ENCODE measurements at regions not wholly inside any gene's neighbourhood (a gene's known extent, or its start where the extent isn't known, plus 50 kb on each side); places are given as distances from the start of the nearest gene placed in this dataset.

DNA sequence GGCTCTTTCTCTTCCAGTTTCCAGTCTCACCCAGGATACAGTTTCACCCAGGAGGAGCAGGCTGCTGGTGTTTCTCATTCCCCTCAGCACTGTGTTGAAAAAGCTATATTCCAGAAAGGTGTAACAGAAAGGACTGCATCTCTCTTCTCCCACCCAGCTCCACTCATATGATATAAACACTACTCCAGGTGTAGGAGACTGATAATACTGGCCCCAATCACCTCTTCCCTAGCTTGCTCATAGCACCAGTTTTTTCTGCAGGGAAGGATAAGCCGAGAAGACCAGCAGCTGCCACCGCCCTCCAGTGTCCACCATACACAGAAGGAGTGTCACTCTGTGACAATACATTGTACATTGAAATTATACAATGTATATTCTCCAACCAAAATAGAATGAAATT lies 105.5 kb upstream of the STK26 start:
- Histone ChIP-seq H3K9ac (ENCODE audit: low read depth, low read length) (no peak overlapping the region), H3K36me3 (ENCODE audit: insufficient read depth, low read length) (no peaks in the 10 kb centered on the region), H3K27me3 (ENCODE audit: control insufficient read depth, insufficient read depth, low read length) (peaks cover 24% of the 10 kb centered on the region), H3K4me3 (ENCODE audit: low read length) (no peak overlapping the region), H3K4me2 (ENCODE audit: low read length) (no peak overlapping the region), H3K9me3 (replicated peaks; ENCODE audit: low read length) (no peaks in the 10 kb centered on the region), H3K4me1 (ENCODE audit: control insufficient read depth, insufficient read depth, low read length) (no peaks in the 10 kb centered on the region)

DNA sequence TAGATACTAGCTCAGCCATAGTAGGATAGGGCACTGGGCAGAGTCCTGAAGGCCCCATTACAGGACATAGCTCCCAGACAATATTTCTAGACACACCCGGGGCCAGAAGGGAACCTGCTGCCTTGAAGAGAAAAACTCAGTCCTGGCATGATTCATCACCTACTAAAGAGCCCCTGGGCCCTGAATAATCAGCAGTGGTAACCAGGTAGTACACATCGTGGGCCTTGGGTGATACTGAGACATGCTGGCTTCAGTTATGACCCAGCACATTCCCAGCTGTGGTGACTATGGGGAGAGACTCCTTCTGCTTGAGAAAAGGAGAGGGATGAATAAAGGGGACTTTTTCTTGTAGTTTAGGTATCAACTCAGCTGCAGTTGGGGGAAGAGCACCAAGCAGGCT lies 104.3 kb upstream of the STK26 start:
- Histone ChIP-seq H3K4me3 (ENCODE audit: low read length) (no peak overlapping the region), H3K4me1 (ENCODE audit: control insufficient read depth, insufficient read depth, low read length) (no peaks in the 10 kb centered on the region), H3K36me3 (ENCODE audit: insufficient read depth, low read length) (no peaks in the 10 kb centered on the region), H3K4me2 (ENCODE audit: low read length) (no peak overlapping the region), H3K9me3 (replicated peaks; ENCODE audit: low read length) (no peaks in the 10 kb centered on the region), H3K27me3 (ENCODE audit: control insufficient read depth, insufficient read depth, low read length) (peaks cover 27% of the 10 kb centered on the region), H3K9ac (ENCODE audit: low read depth, low read length) (no peak overlapping the region)

DNA sequence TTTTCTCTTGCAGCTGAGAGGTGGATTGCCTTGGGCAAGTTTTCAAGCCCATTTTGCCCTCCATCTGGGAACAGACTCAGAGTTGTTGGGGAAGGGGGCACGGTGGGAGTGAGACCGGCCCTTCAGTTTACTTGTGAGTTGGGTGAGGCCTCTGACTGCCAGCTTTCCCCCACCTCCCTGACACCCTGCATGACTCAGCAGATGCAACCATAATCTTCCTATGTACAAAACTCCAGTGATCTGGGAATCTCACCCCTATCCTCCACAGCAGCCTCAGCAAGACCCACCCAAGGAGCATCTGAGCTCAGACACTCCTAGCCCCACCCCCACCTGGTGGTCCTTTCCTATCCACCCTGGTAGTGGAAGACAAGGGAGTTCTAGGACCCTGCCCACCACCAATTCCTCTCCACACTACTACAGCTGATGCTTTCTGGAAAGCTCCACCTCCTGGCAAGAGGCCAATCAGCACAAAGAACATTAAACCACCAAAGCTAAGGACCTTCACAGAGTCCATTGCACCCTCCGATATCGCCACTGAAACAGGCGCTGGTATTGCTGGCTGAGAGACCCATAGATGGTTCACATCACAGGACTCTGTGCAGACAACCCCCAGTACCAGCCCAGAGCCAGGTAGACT lies 99.4 kb upstream of the STK26 start:
- no peaks in the 10 kb centered on the region for H3K4me1 ChIP-seq (ENCODE audit: control insufficient read depth, insufficient read depth, low read length)
- no peak overlapping the region for H3K4me2 ChIP-seq (ENCODE audit: low read length)
- H3K9ac ChIP-seq (ENCODE audit: low read depth, low read length), result no peak overlapping the region
- H3K27me3 ChIP-seq (ENCODE audit: control insufficient read depth, insufficient read depth, low read length), result peaks cover 30% of the 10 kb centered on the region
- H3K4me3 ChIP-seq (ENCODE audit: low read length), result no peak overlapping the region
- H3K9me3 ChIP-seq (replicated peaks; ENCODE audit: low read length), result no peaks in the 10 kb centered on the region
- no peaks in the 10 kb centered on the region for H3K36me3 ChIP-seq (ENCODE audit: insufficient read depth, low read length)

DNA sequence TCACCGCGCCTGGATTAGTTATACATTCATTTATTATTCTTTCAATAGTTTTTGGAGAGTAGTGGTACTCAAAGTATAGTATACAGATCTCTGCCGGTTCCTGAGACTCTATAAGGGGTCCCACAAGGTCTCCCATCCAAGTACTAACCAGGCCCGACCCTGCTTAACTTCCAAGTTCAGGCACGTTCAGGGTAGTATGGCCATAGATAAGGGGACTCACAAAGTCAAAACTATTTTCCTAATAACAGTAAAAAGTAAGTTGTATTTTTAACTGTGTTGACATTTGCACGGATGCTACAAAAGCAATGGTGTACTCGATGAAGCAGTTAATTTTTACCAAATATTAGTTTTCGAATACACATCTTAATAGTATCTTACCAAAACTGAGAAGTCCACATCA lies 84.4 kb upstream of the STK26 start:
- no peaks in the 10 kb centered on the region for H3K9me3 ChIP-seq (replicated peaks; ENCODE audit: low read length)
- H3K36me3 ChIP-seq (ENCODE audit: insufficient read depth, low read length), result no peaks in the 10 kb centered on the region
- H3K4me2 ChIP-seq (ENCODE audit: low read length), result no peak overlapping the region
- H3K27me3 ChIP-seq (ENCODE audit: control insufficient read depth, insufficient read depth, low read length), result peaks cover 21% of the 10 kb centered on the region
- no peak overlapping the region for H3K9ac ChIP-seq (ENCODE audit: low read depth, low read length)
- H3K4me1 ChIP-seq (ENCODE audit: control insufficient read depth, insufficient read depth, low read length), result no peaks in the 10 kb centered on the region
- no peak overlapping the region for H3K4me3 ChIP-seq (ENCODE audit: low read length)

DNA sequence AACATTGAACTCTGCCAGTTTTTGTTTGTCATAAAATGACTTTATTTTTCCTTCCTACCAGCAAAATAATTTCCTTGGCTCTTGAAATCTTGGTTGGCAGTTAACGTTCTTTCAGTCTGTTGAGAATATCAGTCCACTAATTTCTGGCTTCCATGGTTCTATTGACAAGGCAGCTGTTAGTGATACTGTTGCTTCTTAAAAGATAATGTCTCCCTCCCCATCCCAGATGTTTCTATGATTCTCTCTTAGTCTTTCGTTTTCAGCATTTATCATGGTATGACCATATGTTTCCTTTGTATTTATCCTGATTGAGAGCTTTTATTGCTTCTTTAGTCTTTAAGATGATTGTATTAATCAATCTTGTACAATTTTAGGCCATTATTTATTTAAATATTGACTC lies 81.1 kb upstream of the STK26 start:
- no peaks in the 10 kb centered on the region for H3K9me3 ChIP-seq (replicated peaks; ENCODE audit: low read length)
- peaks cover 31% of the 10 kb centered on the region for H3K27me3 ChIP-seq (ENCODE audit: control insufficient read depth, insufficient read depth, low read length)
- no peak overlapping the region for H3K9ac ChIP-seq (ENCODE audit: low read depth, low read length)
- no peak overlapping the region for H3K4me2 ChIP-seq (ENCODE audit: low read length)
- H3K36me3 ChIP-seq (ENCODE audit: insufficient read depth, low read length), result no peaks in the 10 kb centered on the region
- no peak overlapping the region for H3K4me3 ChIP-seq (ENCODE audit: low read length)
- no peaks in the 10 kb centered on the region for H3K4me1 ChIP-seq (ENCODE audit: control insufficient read depth, insufficient read depth, low read length)

DNA sequence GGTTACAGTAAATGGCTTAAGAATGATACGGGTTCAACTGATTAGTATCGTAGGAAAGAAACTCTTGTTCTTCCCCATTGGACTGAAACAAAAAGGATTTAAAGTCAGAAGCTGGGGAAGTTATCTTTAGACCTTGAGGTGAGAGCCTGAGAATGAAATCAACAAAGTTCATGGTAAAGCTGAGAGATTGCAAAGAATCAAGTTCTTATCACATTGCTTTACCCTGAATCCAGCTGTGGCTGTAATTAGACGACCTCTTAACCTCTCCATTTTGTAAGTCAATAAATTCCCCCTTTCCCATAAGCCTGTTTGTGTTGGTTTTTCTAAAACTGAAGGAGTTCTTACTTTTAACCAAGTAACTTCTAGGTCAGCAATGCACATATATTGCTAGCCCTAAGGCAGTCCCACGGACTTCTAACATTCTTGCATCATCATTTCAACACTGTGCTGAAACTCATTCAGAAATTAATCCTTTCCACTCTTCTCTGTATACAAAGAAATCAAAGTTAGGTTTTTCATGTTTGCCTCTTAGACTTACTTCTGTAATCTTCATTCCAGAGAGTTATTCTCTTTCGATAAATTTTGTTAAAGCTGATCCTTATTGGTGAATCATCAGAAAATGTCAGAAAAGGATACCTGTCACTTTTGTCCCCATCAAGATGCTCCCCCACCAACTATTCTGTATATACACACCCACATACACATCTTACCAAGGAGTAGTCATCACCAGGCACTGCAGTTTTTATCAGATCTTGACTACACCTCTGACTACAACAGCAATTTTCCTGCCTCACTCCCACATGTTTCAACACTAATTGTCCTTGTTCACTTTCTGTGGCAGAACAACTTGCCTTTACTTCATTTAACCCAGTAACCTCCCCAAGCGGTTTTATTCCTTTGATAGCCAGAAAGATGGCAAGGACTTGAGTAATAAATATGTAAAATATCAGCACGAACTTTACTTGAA lies 77.9 kb upstream of the STK26 start:
- H3K4me3 ChIP-seq (ENCODE audit: low read length), result no peak overlapping the region
- H3K27me3 ChIP-seq (ENCODE audit: control insufficient read depth, insufficient read depth, low read length), result peaks cover 23% of the 10 kb centered on the region
- no peaks in the 10 kb centered on the region for H3K36me3 ChIP-seq (ENCODE audit: insufficient read depth, low read length)
- no peaks in the 10 kb centered on the region for H3K4me1 ChIP-seq (ENCODE audit: control insufficient read depth, insufficient read depth, low read length)
- H3K9me3 ChIP-seq (replicated peaks; ENCODE audit: low read length), result no peaks in the 10 kb centered on the region
- H3K4me2 ChIP-seq (ENCODE audit: low read length), result no peak overlapping the region
- no peak overlapping the region for H3K9ac ChIP-seq (ENCODE audit: low read depth, low read length)

DNA sequence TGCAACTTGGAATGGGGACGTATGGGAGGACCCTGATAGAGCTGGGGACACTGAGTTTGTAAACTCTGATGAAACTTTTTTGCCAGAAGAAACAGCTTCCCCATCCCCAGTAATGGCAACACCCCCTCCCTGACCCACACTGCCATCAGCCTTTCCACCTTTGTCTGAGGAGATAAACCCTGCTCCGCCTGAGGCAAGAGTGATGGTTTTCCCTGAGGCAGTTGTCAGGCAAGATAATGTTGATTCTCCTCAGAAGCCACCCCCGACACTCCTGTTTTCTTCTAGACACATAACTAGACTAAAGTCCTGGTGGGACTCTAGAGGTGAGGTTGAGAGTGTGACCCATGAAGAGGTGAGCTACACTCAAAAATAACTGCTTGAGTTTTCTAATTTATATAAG lies 71.9 kb upstream of the STK26 start:
- Histone ChIP-seq H3K27me3 (ENCODE audit: control insufficient read depth, insufficient read depth, low read length) (peaks cover 1% of the 10 kb centered on the region), H3K9me3 (replicated peaks; ENCODE audit: low read length) (no peaks in the 10 kb centered on the region), H3K4me1 (ENCODE audit: control insufficient read depth, insufficient read depth, low read length) (no peaks in the 10 kb centered on the region), H3K9ac (ENCODE audit: low read depth, low read length) (no peak overlapping the region), H3K36me3 (ENCODE audit: insufficient read depth, low read length) (no peaks in the 10 kb centered on the region), H3K4me2 (ENCODE audit: low read length) (no peak overlapping the region), H3K4me3 (ENCODE audit: low read length) (no peak overlapping the region)

DNA sequence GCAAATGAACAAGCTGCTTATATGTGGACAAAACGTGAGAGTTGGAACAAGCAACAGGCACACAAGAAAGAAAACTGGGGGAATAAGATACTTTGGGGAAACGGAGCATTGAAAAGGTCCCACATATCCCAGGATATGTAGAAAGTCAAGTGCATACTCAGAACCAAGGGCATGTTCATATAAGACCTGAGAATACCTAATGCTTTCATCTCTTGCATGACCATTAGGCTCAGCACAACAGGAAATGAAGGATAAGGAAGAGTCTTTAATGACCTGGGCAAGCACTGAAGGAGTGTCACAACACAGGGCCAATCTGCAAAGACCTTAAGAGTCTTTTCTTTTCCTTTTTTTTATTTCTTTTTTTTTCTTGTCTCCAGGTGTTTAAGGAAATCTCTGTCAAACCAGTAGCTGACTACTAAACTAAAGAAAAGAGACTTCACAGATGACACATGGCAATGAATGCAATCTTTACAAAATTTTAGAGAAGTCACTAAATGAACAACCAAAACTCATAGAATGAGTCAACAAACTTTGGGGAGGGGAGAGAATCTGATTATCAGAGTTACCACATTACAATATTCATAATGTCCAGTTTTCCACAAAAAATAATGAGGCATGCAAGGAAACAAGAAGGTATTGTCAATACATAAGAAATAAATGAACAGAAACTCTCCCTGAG lies 67.9 kb upstream of the STK26 start:
- Histone ChIP-seq H3K9ac (ENCODE audit: low read depth, low read length) (no peak overlapping the region), H3K27me3 (ENCODE audit: control insufficient read depth, insufficient read depth, low read length) (peaks cover 7% of the 10 kb centered on the region), H3K4me1 (ENCODE audit: control insufficient read depth, insufficient read depth, low read length) (no peaks in the 10 kb centered on the region), H3K4me3 (ENCODE audit: low read length) (no peak overlapping the region), H3K4me2 (ENCODE audit: low read length) (no peak overlapping the region), H3K9me3 (replicated peaks; ENCODE audit: low read length) (no peaks in the 10 kb centered on the region), H3K36me3 (ENCODE audit: insufficient read depth, low read length) (no peaks in the 10 kb centered on the region)

DNA sequence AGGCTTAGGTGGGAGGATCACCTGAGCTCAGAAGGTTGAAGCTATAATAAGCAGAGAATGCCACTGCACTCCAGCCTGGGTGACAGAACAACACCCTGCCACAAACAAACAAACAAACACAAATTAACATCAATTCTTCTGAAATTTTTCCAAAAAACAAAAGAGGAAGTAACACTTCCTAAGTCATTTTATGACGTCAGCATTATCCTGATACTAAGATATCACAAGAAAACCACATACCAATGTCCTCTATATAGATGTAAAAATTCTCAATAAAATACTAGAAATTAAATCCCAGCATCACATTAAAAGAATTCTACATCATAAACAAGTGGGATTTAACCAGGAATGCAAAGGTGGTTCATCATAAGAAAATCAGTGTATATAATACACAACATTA lies 64.4 kb upstream of the STK26 start:
- Histone ChIP-seq H3K4me3 (ENCODE audit: low read length) (no peak overlapping the region), H3K36me3 (ENCODE audit: insufficient read depth, low read length) (no peaks in the 10 kb centered on the region), H3K9me3 (replicated peaks; ENCODE audit: low read length) (no peaks in the 10 kb centered on the region), H3K4me1 (ENCODE audit: control insufficient read depth, insufficient read depth, low read length) (no peaks in the 10 kb centered on the region), H3K9ac (ENCODE audit: low read depth, low read length) (no peak overlapping the region), H3K27me3 (ENCODE audit: control insufficient read depth, insufficient read depth, low read length) (peaks cover 7% of the 10 kb centered on the region), H3K4me2 (ENCODE audit: low read length) (no peak overlapping the region)

DNA sequence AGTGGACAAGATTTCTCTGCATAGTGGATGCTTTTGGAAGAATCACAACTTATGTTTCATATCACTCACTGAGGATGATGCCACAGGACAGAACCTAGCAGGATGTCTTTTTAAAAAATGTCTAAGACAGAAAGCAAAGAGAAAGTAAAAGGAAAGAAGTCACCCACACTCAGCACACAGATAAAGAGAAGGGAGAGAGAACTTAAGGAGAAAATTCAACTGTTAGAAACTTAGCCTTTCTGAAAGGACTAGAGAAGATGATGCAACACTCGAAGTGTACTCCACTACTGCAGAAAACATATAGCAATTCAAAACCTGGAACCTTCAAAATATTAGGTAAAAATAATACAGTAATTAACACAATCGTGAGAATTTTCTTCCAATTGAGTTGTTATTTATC lies 52.8 kb upstream of the STK26 start:
- H3K4me1 ChIP-seq (ENCODE audit: control insufficient read depth, insufficient read depth, low read length), result no peaks in the 10 kb centered on the region
- no peaks in the 10 kb centered on the region for H3K36me3 ChIP-seq (ENCODE audit: insufficient read depth, low read length)
- H3K27me3 ChIP-seq (ENCODE audit: control insufficient read depth, insufficient read depth, low read length), result peaks cover 18% of the 10 kb centered on the region
- H3K9ac ChIP-seq (ENCODE audit: low read depth, low read length), result no peak overlapping the region
- H3K9me3 ChIP-seq (replicated peaks; ENCODE audit: low read length), result no peaks in the 10 kb centered on the region
- H3K4me2 ChIP-seq (ENCODE audit: low read length), result no peak overlapping the region
- H3K4me3 ChIP-seq (ENCODE audit: low read length), result no peak overlapping the region
